ENCODE measurements at regions not wholly inside any gene's neighbourhood (a gene's known extent, or its start where the extent isn't known, plus 50 kb on each side); places are given as distances from the start of the nearest gene placed in this dataset.
"Not testable (repeated sequence)": the region's sequence is repeated elsewhere in the genome, so short reads cannot be mapped to it uniquely, and the experiment has no call there.

- Histone ChIP-seq H3K4me2 (ENCODE audit: insufficient read depth, low read length) (no peak overlapping the region), H3K9ac (replicated peaks; ENCODE audit: extremely low read depth, insufficient read depth, low read length) (no peak overlapping the region), H3K4me3 (replicated peaks in 1 of 3; ENCODE audit: insufficient read depth in 1 of 3, low read depth in 1 of 3, low read length in 3 of 3) (no peak overlapping the region), H3K27me3 (ENCODE audit: control insufficient read depth in 2 of 2, insufficient read depth in 2 of 2, low read length in 2 of 2) (no peaks in the 10 kb centered on the region), H3K4me1 (ENCODE audit: control insufficient read depth, extremely low read depth, insufficient read depth, low read length) (no peaks in the 10 kb centered on the region), H3K27ac (ENCODE audit: insufficient read depth, low read depth, low read length) (no peak overlapping the region), H2AFZ (ENCODE audit: low read depth, low read length) (no peak overlapping the region), H4K20me1 (replicated peaks; ENCODE audit: control insufficient read depth, extremely low read depth, insufficient read depth, low read length) (no peaks in the 10 kb centered on the region), H3K9me1 (replicated peaks; ENCODE audit: control insufficient read depth, extremely low read depth, insufficient read depth, low read length) (no peaks in the 10 kb centered on the region), H3K79me2 (ENCODE audit: control insufficient read depth, insufficient read depth, low read length) (no peaks in the 10 kb centered on the region), H3K9me3 (replicated peaks; ENCODE audit: control insufficient read depth, insufficient read depth, low read length) (no peaks in the 10 kb centered on the region), H3K36me3 (ENCODE audit: control insufficient read depth in 2 of 2, extremely low read depth in 1 of 2, insufficient read depth in 2 of 2, low read length in 2 of 2) (no peaks in the 10 kb centered on the region)
- dilution Hi-C loops (cut with MboI; ENCODE audit: extremely low pct_ligation_motif_present, low sequenced_read_pairs) = no loop called here
- no TSS peak for BruUV-seq (replicated peaks)
- TF ChIP-seq MAX (IDR thresholded peaks at IDR 0.05; ENCODE audit: insufficient read depth, insufficient read length) (no peak), POLR2AphosphoS5 (IDR thresholded peaks at IDR 0.05; ENCODE audit: insufficient read depth, low read depth, low read length) (no peak), FOS (IDR thresholded peaks at IDR 0.05; ENCODE audit: borderline replicate concordance, insufficient read depth, low read length) (no peak), MYC (IDR thresholded peaks at IDR 0.05; ENCODE audit: low read depth, low read length) (no peak), JUN (IDR thresholded peaks at IDR 0.05; ENCODE audit: borderline replicate concordance, insufficient read depth, insufficient read length, low read depth) (no peak), GATA2 (IDR thresholded peaks at IDR 0.05; ENCODE audit: insufficient read depth, insufficient read length, low read depth, low read length) (no peak), CTCF (IDR thresholded peaks at IDR 0.05; ENCODE audit: extremely low read depth in 1 of 2, insufficient read depth in 1 of 2, low read depth in 1 of 2, low read length in 2 of 2) (no peak), POLR2A (IDR thresholded peaks at IDR 0.05; ENCODE audit: low read depth, low read length) (no peak), EZH2 (IDR thresholded peaks at IDR 0.05; ENCODE audit: borderline replicate concordance, low read depth, low read length, severe bottlenecking) (no peak)
- CTCF ChIA-PET = no interaction called here
- POLR2A ChIA-PET = no interaction called here
- no peak for FAIRE-seq
- DNase-seq (ENCODE audit: low read depth, low spot score) = no peak
- intact Hi-C loops (cut with micrococcal nuclease) = no loop called here
Observed at GRCh38 chr10:8677642-8678041, 623.2 kb downstream of the GATA3 start.

- H3K79me2 ChIP-seq (ENCODE audit: control insufficient read depth, insufficient read depth, low read length); CTCF ChIA-PET; H3K9me3 ChIP-seq (replicated peaks; ENCODE audit: control insufficient read depth, insufficient read depth, low read length); H3K4me3 ChIP-seq (replicated peaks in 1 of 3; ENCODE audit: insufficient read depth in 1 of 3, low read depth in 1 of 3, low read length in 3 of 3); H3K36me3 ChIP-seq (ENCODE audit: control insufficient read depth in 2 of 2, extremely low read depth in 1 of 2, insufficient read depth in 2 of 2, low read length in 2 of 2); intact Hi-C loops (cut with micrococcal nuclease); H3K4me1 ChIP-seq (ENCODE audit: control insufficient read depth, extremely low read depth, insufficient read depth, low read length); H3K4me2 ChIP-seq (ENCODE audit: insufficient read depth, low read length); H2AFZ ChIP-seq (ENCODE audit: low read depth, low read length); H3K27ac ChIP-seq (ENCODE audit: insufficient read depth, low read depth, low read length); POLR2A ChIA-PET; BruUV-seq (replicated peaks); FAIRE-seq; H3K27me3 ChIP-seq (ENCODE audit: control insufficient read depth in 2 of 2, insufficient read depth in 2 of 2, low read length in 2 of 2); H4K20me1 ChIP-seq (replicated peaks; ENCODE audit: control insufficient read depth, extremely low read depth, insufficient read depth, low read length); DNase-seq (ENCODE audit: low read depth, low spot score); H3K9ac ChIP-seq (replicated peaks; ENCODE audit: extremely low read depth, insufficient read depth, low read length); H3K9me1 ChIP-seq (replicated peaks; ENCODE audit: control insufficient read depth, extremely low read depth, insufficient read depth, low read length); dilution Hi-C loops (cut with MboI; ENCODE audit: extremely low pct_ligation_motif_present, low sequenced_read_pairs): not testable (repeated sequence)
Observed at GRCh38 chr10:8684916-8685315, 630.4 kb downstream of the GATA3 start.

All from endothelial cell of umbilical vein (primary cell).